Activated CD4-positive, alpha-beta T cell treated with anti-CD3 and anti-CD28 coated beads, Interleukin-2, amount 10 ng/mL, durations not matched to agents 7 days and 5 days (primary cell): ENCODE measurements at regions not wholly inside any gene's neighbourhood (a gene's known extent, or its start where the extent isn't known, plus 50 kb on each side); places are given as distances from the start of the nearest gene placed in this dataset.

Experiments
- CTCF ChIA-PET: fragments of 350-600 bp; sonication (Branson Sonifier 250); formaldehyde crosslinking; loops from one replicate; lab custom pipeline; 2021; ENCODE audit warnings: antibody characterized with exemption; lab: Charles Lee
- POLR2A ChIA-PET: fragments of 350-600 bp; sonication (Branson Sonifier 250); formaldehyde crosslinking; loops from one replicate; lab custom pipeline; 2021; ENCODE audit warnings: antibody characterized with exemption; lab: Charles Lee
- DNase-seq: peaks from one replicate; pipeline ENCODE4 v3.0.0-alpha.2; 2020
- H3K27ac Mint-ChIP-seq: one replicate; pipeline ENCODE4 v1.8.0; 2021; ENCODE audit warnings: mild to moderate bottlenecking, moderate library complexity, mixed read lengths
- H3K27me3 Mint-ChIP-seq: one replicate; pipeline ENCODE4 v1.8.0; 2021; ENCODE audit warnings: mixed read lengths
- H3K36me3 Mint-ChIP-seq: one replicate; pipeline ENCODE4 v1.8.0; 2021; ENCODE audit warnings: low read depth, mixed read lengths
- H3K4me1 Mint-ChIP-seq: one replicate; pipeline ENCODE4 v1.8.0; 2021; ENCODE audit warnings: mixed read lengths
- H3K4me3 Mint-ChIP-seq: one replicate; pipeline ENCODE4 v1.8.0; 2021; ENCODE audit warnings: mild to moderate bottlenecking, moderate library complexity, mixed read lengths
- H3K9me3 Mint-ChIP-seq: one replicate; pipeline ENCODE4 v1.8.0; 2021; ENCODE audit warnings: mixed read lengths

DNA sequence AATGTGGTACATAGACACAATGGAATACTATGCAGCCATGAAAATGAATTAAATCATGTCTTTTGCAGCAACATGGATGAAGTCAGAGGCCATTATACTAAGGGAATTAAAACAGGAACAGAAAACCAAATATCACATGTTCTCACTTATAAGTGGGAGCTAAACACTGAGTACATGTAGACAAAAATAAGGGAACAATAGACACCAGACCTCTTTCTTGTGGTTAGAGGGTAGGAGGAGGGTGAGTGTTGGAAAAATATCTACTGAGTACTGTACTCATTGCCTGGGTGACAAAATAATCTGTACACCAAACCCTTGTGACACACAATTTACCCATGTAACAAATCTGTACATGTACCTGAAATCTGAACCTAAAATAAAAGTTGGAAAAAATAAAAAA is 59.1 kb upstream of the ANO5 start:
- Mint-ChIP-seq H3K36me3 (no peaks in the 10 kb centered on the region), H3K4me1 (no peaks in the 10 kb centered on the region), H3K9me3 (peaks cover 2% of the 10 kb centered on the region), H3K4me3 (no peak overlapping the region), H3K27me3 (no peaks in the 10 kb centered on the region), H3K27ac (no peak overlapping the region)
- no peak for DNase-seq
- POLR2A ChIA-PET, result no interaction called here
- CTCF ChIA-PET, result no interaction called here

DNA sequence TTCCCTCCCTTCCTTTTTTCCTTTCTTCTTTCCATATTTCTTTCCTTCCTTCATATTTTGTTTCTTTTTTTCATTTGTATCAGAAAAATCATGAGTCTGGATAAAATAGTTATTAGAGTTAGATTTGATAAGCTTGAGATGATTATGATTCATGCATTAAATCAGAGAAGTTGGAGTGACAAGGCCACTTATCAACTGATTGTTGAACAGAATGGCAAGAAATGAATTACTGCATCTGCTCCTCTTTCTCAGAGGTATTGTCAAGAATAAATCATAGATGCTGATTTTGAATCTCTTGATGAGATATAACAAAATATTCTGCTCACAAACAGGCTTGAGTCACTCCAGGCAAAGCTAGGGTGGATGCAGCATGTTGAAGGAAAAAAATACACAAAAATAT is 54.6 kb upstream of the ANO5 start:
- H3K36me3 Mint-ChIP-seq, result no peaks in the 10 kb centered on the region
- H3K9me3 Mint-ChIP-seq, result peaks cover 4% of the 10 kb centered on the region
- POLR2A ChIA-PET, result no interaction called here
- H3K4me1 Mint-ChIP-seq, result no peaks in the 10 kb centered on the region
- H3K27ac Mint-ChIP-seq, result no peak overlapping the region
- no peak overlapping the region for H3K4me3 Mint-ChIP-seq
- CTCF ChIA-PET, result no interaction called here
- H3K27me3 Mint-ChIP-seq, result no peaks in the 10 kb centered on the region
- no peak for DNase-seq
